Stimulated activated CD8-positive, alpha-beta memory T cell treated with anti-CD3 and anti-CD28 coated beads, Interleukin-15, amount 100 ng/mL, for 1 hour (primary cell): ENCODE measurements at regions not wholly inside any gene's neighbourhood (a gene's known extent, or its start where the extent isn't known, plus 50 kb on each side); places are given as distances from the start of the nearest gene placed in this dataset.

ENCODE experiments used
- DNase-seq: peaks from one replicate; pipeline ENCODE4 v3.0.0-alpha.2; 2020; ENCODE audit warnings: low read depth

DNA sequence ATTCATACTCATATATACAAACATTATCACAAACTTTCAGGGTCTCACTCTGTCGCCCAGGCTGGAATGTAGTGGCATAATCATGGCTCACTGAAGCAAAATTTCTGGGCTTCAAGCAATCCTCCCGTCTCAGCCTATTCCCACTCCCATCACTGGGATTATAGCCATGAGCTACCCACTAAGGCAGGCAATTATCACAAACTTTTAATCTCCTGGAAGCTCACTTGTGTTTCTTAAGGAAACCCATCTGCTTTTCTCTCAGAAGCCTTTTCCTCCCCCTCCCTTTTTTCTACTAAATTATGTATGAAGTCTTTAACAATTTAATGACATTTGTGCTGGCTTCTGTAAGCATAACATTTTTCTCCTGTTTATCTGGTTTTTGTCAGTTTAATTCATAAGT is 170.5 kb downstream of the AREG start:
- DNase-seq, result no peak

DNA sequence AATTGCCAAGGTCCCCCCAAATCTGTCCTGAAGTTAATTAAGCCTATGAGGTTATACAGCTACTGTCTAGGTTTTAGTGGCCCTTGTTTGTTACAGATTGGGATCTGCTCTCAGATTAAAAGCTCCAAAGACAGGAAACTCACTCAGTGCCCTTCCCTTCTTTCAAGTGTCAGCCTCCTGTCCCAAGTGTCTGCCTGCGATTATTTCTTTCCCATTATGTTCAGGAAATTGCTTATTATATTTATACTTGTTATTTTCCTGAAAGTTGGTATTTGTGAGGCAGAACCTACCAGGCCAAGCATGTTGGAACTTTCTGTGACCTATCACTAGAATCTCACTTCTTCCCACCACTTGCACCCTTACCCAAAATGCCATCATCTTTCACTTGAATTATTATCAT is 173.2 kb downstream of the AREG start:
- no peak for DNase-seq

DNA sequence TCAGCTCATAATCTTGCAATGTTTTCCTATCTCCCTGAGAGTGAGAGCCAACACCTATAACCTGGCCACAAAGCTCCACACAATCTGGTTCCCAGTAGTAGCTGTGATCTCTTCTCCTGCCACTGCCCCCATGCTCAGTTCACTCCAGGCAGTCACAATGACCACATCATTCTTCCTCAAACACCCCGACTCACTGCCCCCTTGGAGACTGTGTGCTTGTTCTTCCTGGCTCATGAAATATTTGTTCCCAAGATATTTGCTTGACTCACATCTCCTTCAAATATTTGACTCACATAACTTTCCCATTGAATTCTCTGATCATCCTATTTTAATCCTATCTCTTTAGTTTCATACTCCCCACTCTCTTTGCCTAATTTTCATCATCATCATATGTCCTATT is 173.7 kb downstream of the AREG start:
- no peak for DNase-seq

DNA sequence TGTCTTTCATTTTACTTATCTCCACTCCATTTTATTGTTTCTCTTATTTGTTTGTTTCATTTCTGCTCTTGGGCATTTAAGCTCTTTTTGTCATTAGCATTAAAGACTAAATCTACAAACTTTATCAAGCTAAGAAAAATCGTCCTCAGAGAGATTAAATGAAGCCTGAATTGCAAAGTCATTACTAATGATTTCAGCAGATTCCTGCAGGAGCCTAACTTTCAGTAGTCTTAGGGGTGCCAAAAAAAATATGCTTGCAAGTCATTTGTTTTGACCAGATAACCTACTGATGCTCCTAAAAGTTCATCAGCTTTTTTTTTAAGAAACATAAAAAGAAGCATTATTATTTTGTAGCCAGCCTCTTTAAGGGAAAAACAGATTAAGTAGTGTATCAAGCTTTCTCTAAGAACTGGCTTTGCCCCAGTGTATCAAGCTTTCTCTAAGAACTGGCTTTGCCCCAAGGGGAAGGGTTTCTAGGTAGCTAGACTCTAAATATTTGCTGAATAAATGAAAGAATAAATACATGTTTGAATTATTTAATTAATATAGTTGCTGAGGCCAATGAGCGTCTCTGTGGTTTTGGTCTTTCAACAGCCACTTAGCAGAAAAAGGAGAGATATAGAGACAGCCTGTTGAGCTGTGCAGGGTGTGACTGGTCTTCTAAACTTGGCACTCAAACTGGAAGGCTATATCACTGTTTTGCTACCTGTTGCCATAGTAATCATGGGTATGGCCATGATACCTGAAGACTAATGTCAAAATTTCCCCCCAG is 174.2 kb downstream of the BTC start:
- no peak for DNase-seq

DNA sequence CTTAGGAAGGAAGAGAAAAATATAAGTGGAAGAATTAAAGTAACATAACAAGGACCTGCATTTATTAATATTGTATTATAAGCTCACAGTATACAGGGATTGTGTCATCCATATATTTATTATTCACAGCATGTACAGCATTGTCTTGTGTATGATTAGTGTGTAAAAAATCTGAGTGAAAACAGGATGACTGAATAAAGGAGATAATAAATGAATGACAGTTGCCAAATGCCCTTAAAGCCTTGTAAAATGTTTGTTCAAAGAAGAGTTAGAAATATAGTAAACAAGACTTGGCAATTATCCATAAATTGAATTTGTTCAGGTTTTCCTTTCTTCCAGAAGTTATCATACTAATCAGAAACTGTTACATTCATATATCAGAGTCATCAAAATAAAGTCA is 172.7 kb downstream of the BTC start:
- no peak for DNase-seq

DNA sequence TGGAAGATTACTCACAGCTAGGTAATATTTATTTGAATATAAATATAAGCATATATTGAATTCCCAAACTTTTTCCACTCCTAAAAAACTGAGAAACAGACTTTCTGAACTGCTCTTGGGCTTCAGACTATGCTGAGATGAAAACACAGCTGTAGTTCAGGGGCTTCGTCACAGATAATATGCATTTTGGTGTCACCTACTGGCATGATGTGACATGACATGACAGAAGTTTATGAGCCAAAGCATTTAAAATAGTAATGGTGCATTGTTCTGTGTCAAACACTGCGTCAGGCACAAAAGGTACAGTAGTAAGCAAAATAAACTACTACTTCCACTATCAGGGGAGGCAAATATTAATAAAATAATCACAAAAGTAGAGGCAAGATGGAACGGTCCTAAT is 171.3 kb downstream of the BTC start:
- DNase-seq, result no peak

DNA sequence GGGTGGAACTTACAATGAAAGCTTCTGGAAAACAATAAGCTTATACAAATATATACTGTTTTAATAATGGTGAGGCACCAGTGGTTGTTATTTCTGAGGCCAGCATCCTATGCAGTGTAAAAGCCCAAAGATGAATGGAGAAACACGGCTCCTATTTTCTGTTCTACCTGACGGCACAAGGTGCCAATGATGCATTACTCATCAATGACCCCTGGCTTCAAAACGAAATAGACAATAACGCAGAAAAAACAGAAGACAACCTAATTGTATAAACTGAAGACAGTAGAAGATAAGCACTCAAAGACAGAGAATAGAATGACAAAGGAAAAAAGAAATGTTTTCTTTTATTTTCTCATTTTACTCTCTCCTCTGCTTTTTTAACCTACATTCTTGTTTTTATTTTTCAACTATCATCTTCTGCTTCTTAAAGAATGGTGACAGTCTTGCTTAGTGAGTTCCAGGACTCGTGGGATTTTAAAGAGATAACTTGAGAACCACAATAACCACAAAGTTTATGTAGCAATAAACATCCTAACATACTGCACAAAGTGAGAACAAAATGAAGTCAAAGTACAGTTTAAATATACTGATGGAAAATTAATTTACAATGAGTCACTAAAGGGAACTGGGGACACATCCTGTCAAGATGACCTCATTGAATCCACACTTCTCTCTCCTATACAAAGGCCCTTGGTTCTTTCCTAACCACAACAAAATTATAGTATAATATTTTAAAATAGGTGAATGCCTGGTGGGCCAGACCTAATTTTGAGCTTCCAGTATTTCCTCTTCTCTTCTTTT is 169.8 kb downstream of the BTC start:
- no peak for DNase-seq

DNA sequence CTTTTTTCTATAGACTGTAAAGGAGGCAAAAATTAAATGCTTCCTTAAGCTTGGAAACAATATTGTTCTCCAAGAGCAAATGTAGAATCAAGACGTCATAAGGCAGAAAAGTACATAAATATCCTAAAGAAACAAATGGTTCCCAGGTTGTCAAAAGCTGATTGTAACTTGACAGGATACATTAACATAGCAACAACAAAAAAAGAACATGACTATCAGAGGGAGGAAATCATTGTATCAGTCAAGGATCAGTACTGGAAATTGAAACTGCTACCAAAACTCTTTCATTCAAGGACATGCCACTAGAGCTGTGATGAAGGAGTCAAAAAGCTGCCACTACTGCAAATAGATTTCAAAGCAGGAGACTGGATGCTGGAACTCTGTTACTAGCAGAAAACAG is 168.3 kb downstream of the BTC start:
- DNase-seq, result no peak

DNA sequence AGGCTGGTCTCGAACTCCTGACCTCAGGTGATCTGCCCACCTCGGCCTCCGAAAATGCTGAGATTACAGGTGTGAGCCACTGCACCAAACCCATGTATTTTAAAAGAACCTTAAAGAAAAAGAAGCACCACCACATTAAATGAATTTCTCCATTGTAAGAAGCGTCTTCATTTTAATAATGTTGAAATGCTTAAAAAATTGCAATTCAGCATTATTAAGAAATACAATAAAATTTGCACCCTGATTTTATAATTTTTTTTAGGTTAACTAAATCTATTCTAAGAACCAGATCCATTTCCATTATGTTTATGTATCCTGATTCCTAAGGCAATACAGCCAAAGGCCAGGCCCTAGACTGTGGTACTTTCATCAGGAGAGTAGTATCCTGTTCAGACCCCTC is 167.2 kb downstream of the BTC start:
- DNase-seq, result no peak

DNA sequence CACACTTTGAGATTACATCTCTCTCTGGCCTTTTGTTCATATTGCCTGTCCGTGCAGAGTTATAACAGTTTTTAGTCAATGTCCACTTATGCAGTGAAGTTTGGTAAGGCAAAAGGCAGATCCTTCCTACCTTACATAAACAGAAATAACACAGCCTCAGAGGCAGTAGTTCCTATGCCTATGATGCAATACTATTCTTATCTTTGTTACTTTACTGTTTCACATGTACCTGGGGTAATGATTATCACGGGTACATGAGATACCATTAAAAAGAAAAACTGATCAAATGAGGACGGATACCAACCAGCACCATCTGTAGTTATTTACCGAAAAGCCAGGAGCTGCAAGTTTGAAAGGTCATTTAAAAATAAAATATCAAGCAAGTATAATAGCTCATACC is 166.8 kb downstream of the BTC start:
- DNase-seq, result no peak

DNA sequence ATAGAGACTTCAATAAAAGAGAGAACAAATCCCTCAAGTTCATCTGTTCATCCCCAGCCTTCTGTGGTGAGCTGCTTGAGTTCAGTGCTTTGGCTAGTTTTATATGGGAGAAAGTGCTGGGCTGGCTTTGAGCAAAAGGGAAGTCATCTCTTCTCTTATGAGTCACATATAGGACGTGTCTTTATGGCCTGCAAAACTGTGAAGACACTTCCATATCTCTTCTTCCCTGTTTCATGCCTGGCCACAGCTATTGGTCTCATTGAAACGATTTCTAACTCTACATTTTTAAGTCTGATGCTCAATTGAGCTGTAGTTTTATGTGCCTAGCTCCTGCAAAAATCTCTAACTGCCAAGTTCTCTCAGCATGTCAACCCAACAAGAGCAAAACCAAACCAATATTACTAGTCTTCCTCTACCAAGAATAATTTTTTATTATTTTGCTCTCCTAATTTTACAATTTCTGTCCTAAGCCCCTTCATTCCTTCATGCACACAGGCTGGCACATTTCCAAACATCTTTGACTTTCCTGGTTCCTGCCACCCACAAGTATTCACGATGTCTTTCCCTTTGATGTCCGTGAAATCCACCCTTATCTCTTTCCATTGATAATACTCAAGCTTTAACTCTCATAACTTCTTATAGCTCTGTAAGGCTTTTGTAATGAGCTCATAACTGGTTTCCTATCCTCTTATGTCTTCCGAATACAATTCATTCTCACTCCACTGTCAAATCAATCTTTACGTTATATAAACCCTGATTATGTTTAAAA is 165.3 kb downstream of the BTC start:
- no peak for DNase-seq

DNA sequence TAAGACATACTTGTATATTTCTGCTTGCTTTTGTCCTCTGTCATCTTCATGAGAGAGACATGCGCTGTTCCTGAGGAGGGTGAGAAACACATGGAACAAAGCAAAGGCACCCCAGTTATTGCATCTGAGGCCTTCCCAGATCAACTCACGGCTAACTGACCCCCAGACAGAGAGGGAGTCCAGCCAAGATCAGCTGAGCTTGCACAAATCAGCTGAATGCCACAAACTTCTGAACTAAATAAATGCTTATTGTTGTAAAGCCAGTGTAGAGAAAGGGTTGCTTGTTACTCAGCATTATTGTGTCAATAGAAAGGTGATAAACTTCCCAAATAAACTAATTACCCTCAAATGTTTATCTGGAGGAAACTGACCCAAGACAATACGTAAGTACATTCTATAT is 163.8 kb downstream of the BTC start:
- DNase-seq, result no peak

DNA sequence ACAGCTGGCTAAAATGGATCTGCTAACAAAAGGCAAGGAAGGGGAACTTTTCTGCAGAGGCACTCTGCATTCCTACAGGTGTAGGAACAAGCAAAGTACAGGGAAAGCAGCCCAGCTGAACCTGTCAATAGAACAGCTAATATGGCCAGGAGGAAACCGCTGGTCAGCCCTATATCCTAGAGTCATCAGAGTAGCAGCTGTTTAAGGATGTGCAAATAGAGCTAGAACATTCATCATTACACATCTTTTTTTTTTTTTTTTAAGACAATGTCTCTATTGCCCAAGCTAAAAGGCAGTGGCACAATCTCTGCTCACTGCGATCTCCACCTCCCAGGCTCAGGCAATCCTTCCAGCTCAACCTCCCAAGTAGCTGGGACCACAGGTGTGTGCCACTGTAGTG is 163.0 kb downstream of the BTC start:
- no peak for DNase-seq

DNA sequence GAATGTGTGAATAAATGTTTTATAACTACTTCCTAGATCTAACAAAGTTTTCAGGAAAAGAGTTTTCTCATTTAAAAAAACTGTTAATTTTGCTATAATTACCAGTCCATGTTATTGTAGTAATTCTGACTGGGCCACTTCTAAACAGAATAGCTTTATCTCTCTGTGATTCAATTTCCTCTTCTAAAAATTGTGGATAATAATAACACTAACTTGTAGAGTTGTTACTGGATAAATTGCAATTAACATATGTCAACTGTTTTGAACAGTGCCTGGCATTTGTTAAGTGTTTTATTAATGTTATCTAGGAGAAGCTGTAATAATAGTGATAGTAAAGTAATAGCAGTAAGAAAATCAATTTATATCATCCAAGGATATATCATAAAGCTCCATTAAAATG is 162.3 kb downstream of the BTC start:
- DNase-seq, result no peak

DNA sequence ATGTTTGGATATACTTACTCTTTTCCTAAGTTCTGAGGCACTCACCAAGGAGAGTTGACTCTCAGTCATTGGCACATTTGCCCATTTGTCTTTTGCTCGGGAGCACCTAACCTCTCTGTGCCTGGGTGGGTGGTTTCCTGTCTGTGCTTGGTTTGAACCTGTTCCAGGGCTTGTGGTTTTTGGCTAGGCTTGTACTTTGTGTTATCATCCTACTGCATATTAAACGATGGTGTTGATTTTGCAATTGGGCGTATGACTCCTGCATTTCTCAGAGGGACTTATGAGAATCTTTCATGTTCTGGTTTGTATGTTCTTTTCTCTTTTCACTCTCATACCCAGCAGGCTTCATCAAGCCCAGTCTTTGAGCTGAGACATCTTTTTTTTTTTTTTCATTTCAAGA is 161.7 kb downstream of the BTC start:
- no peak for DNase-seq

DNA sequence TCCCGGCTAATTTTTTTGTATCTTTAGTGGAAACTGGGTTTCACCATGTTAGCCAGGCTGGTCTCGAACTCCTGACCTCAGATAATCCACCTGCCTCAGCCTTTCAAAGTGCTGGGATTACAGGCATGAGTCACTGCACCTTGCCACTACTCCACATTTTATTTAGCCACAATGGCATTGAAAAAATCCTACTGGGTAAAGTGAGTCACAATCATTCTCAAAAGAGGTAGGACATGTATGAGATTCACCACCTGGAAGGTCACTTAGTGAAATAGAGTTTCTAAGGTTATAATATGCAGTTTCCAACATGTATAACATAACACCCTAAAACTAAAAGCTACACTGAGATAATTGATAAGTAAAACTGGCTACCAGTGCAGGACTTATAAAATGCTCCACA is 159.2 kb downstream of the BTC start:
- no peak for DNase-seq

DNA sequence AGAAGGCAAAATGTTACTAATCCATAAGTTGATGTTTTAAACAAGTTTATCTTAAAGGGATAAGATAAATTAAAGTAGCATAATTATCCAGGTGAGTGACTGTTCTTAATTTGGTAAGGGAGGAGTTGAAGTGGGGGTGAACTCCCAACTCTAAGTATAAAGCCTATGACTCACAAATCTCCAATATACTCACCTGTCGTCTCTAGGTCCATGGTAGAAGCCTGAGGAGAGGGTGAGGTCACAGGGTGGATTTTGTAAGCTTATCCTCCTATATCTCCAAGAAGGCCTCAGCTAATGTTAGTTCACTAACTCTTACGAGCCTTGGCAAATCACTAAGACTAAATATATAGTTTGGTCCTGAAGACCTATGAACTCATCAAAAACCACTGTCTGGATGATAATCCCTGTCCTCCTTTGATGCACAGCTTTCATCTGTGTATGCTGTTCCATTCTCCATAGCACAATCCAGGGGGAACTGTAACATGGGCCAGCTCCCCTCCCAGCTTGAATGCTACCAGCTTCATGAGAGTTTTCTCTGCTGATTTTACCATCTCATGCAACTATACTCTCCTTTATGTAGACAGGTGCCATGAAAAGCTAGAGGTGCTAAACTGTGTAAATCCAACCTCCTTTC is 158.7 kb downstream of the BTC start:
- DNase-seq, result no peak

DNA sequence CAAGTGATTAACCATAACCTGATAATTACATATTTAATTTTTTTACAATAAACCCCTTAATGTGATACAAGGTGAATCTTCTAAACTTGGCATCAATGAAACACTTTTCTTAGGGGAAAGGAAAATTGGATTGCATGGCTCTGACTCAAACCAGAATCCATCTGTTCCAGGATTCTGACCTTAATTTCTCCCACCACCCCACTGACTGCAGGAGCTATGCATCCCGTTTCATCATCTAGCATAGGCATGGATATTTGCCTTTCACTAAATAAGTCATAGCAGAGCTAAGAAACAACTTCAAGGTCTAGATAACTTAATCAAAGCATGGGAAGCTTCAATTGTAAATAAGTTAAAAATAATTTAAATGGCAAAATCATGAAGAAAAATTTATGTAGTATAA is 156.3 kb downstream of the BTC start:
- no peak for DNase-seq

DNA sequence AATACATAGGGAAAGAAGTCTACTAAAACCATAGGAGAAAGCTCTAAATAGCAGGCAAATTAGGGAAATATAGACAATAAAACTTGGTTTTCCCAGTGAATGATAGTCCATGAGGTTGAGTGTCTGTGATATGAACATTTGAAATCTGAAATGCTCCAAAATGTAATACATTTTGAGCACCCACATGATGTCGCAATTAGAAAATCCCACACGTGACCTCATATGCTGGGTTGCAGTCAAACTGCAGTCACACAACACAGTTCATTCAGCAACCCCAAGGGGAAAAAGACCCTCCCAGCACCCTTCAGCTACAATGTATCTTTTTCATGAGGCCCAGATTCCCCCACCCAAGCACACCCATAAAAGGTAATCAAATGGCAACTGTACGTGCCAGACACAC is 155.6 kb downstream of the BTC start:
- DNase-seq, result no peak

DNA sequence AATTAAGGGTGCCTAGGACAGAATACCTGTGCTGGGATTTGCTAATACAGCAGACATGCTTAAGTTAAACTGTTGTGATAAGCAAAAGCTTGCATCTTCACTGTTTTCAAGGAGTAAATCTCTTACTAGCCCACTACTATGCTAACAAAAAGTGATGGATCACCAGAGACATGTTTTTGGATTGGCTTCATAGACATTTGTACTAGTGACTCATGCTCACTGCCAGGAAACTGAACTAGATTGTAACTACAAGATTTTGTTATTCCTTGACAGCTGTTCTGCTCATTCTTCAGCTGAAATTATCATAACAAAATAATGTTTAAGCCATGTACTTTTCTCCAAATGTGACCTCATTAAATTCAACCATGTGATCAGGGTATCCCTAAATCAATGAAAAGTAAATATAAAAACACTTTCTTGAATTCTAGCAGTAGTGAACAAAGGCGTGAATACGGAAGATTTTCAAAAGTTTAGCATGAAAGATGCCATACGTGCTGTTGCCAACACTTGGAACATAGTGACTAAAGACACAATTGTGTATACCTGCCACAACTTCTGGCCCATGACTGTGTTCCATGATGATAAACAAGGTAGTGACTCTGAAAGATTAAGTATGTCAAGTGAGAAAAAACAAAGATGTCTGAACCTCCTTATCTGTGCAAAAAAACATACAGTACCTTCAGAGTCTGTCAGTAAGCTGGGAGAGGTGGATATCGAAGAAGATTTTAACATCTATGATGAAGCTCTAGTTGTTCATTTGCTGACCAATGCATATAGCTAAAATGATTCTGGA is 154.0 kb downstream of the BTC start:
- DNase-seq, result no peak

DNA sequence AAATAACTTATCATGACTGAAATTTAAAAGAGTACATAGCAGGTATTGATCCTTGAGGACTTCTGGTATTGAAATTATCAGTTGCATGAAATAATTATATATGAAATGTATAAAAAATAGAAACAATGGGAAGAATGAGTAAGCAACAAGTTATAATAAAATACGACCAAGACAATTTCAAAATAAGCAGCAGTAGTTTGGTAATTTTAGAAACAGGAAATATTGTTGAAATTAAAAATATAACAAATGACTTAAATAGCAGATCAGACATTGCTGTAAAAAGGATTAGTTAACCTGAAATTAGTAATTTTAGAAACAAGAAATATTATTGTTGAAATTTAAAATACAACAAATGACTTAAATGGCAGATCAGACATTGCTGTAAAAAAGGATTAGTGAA is 152.3 kb downstream of the BTC start:
- DNase-seq, result no peak

DNA sequence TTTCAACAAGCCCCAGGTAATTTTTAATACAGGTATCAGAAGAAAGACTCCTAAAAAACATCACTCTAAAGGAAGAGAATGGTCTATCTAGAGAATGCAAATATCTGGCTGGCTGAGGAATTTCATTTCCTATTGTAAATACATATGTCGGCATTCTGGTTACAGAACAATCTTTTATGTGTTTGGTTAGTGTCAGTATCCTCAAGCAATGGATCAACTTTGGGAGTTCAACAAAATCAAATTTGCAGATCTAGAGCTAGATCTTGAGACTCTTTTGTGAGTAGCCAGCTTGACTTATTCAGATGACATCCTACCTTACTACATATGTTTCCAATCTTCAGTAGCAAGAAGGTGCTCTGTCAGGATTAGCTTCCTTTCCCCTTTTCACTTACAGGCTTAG is 145.1 kb downstream of the BTC start:
- DNase-seq, result no peak
